ENCODE measurements at regions not wholly inside any gene's neighbourhood (a gene's known extent, or its start where the extent isn't known, plus 50 kb on each side); places are given as distances from the start of the nearest gene placed in this dataset.

DNA sequence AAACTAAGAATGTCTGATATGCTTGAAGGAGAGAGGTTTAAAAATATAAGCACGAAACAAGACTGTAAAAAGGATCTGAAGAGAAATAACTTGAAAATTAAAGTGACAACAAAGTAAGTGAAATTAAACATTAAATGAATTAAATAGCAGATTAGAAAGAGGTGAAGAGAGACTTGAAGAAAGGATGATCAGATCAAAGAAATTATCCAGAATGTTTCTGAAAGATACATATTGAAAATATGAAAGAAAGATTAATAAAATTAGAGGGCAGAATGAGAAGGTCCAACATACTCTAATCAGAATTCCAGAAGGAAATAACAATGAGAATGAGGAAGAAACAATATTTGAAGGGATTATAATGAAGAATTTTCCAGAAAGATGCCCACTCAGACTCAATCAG is 151.1 kb downstream of the FAM76B start:
- Mint-ChIP-seq H3K36me3 (ENCODE audit: low read depth) (peaks cover 4% of the 10 kb centered on the region), H3K4me1 (ENCODE audit: low read depth) (peaks cover 23% of the 10 kb centered on the region), H3K27me3 (no peaks in the 10 kb centered on the region), H3K4me3 (no peak overlapping the region), H3K27ac (no peak overlapping the region), H3K9me3 (peaks cover 4% of the 10 kb centered on the region)
- TF ChIP-seq, protein P1, sequence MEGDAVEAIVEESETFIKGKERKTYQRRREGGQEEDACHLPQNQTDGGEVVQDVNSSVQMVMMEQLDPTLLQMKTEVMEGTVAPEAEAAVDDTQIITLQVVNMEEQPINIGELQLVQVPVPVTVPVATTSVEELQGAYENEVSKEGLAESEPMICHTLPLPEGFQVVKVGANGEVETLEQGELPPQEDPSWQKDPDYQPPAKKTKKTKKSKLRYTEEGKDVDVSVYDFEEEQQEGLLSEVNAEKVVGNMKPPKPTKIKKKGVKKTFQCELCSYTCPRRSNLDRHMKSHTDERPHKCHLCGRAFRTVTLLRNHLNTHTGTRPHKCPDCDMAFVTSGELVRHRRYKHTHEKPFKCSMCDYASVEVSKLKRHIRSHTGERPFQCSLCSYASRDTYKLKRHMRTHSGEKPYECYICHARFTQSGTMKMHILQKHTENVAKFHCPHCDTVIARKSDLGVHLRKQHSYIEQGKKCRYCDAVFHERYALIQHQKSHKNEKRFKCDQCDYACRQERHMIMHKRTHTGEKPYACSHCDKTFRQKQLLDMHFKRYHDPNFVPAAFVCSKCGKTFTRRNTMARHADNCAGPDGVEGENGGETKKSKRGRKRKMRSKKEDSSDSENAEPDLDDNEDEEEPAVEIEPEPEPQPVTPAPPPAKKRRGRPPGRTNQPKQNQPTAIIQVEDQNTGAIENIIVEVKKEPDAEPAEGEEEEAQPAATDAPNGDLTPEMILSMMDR (IDR thresholded peaks at IDR 0.05) = no peak
- POLR2A ChIA-PET = no interaction called here
- intact Hi-C loops (cut with DNase I, micrococcal nuclease) = no loop called here
- ATAC-seq (ENCODE audit: poor library complexity) (no peak), DNase-seq (no peak)
- Histone ChIP-seq H3K9me3 (ENCODE audit: control insufficient read depth in 1 of 2, insufficient read depth in 1 of 2, low read length in 2 of 2) (no peaks in the 10 kb centered on the region), H3K4me3 (ENCODE audit: low read length) (no peak overlapping the region), H3K27ac (ENCODE audit: low read depth in 1 of 2, low read length in 2 of 2) (no peak overlapping the region), H3K36me3 (ENCODE audit: insufficient read depth, low read length) (no peaks in the 10 kb centered on the region), H3K4me1 (ENCODE audit: insufficient read depth, low read length) (peaks cover 5% of the 10 kb centered on the region), H3K27me3 (ENCODE audit: control insufficient read depth in 1 of 2, insufficient read depth in 2 of 2, low read length in 2 of 2) (no peaks in the 10 kb centered on the region)
- CTCF ChIA-PET = no interaction called here

DNA sequence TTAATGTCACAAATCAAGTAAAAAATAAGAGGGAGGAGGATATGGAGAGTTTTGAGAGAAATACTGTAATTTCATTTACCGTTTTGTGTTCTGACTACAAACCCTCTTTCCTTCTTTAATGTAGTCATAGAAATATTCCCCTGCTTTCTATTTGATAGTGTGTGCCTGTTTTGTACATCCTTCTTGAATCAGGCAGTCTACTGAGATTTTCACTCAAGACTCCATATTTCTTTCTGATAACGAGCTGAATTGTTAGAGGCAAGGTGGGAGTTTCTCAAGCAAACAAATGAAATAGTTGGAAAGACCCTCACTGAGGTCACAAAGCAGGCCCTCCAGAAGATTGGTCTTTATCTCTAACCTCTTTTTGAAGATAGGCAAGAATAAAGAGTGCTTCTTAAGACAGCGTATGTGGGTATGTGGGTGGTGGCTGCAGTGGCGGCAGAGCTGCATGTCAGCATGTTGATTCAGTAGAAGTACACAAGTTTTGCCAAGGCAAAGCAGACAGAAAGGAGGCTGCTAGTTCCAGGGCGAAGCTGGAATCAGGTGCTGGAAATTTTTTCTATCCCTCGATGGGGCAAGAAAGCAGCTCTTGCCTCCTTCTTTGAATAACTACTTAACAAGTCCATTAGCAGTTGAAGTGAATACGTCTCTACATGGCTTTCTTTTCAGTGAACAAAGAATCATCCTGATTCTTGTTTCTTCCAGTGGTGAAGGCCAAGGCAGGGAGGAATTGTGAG is 164.2 kb downstream of the FAM76B start:
- ChIA-PET CTCF (no interaction called here), POLR2A (interaction anchor here (0.9 to 1.1 kb wide), 2 partner anchors 63 to 74 kb away, joined by 3 read pairs; no protein-coding TSS in a partner anchor)
- Histone ChIP-seq H3K27ac (ENCODE audit: low read depth in 1 of 2, low read length in 2 of 2) (no peak overlapping the region), H3K27me3 (ENCODE audit: control insufficient read depth in 1 of 2, insufficient read depth in 2 of 2, low read length in 2 of 2) (no peaks in the 10 kb centered on the region), H3K9me3 (ENCODE audit: control insufficient read depth in 1 of 2, insufficient read depth in 1 of 2, low read length in 2 of 2) (no peaks in the 10 kb centered on the region), H3K36me3 (ENCODE audit: insufficient read depth, low read length) (no peaks in the 10 kb centered on the region), H3K4me3 (ENCODE audit: low read length) (no peak overlapping the region), H3K4me1 (ENCODE audit: insufficient read depth, low read length) (peaks cover 2% of the 10 kb centered on the region)
- H3K4me3 Mint-ChIP-seq = no peak overlapping the region
- H3K36me3 Mint-ChIP-seq (ENCODE audit: low read depth) = peaks cover 3% of the 10 kb centered on the region
- H3K9me3 Mint-ChIP-seq = peaks cover 2% of the 10 kb centered on the region
- intact Hi-C loops (cut with DNase I, micrococcal nuclease) = no loop called here
- peak in 3 of 14 experiments; percentile 2 to 20 (median 10) for DNase-seq
- ATAC-seq (ENCODE audit: poor library complexity) = no peak
- TF ChIP-seq, protein P1 (IDR thresholded peaks at IDR 0.05) = no peak
- no peaks in the 10 kb centered on the region for H3K27me3 Mint-ChIP-seq
- H3K27ac Mint-ChIP-seq = peak overlapping the region; percentile 67
- H3K4me1 Mint-ChIP-seq (ENCODE audit: low read depth) = peaks cover 9% of the 10 kb centered on the region

DNA sequence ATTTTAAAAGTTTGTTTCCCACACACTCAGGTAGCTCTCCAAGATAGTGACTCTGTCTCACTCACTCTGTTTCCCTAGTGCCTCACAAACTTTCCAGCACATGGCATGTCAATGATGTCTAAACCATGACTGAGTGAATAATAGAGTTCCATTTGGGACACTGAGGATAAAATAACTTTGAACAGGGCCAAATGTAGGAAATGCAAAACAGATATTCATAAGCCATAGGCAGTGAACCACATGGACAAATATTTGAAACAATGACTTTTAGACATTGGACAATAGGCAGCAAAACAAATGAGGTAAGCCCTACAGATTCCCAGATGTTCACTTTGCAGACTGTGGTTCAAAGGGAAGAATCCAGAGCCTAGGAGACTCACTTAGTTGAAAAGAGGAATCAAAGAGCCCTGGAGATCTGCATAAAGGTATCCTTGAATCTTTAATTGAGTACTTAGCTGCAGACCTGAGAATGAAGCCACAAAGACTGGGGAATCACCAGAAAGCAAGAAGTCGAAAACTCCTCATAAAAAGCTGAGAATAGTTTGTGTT is 173.3 kb downstream of the FAM76B start:
- Histone ChIP-seq H3K9me3 (ENCODE audit: control insufficient read depth in 1 of 2, insufficient read depth in 1 of 2, low read length in 2 of 2) (peaks cover 0 to 4% of the 10 kb centered on the region in 2 experiments), H3K4me3 (ENCODE audit: low read length) (no peak overlapping the region), H3K27ac (ENCODE audit: low read depth in 1 of 2, low read length in 2 of 2) (no peak overlapping the region), H3K27me3 (ENCODE audit: control insufficient read depth in 1 of 2, insufficient read depth in 2 of 2, low read length in 2 of 2) (no peaks in the 10 kb centered on the region), H3K4me1 (ENCODE audit: insufficient read depth, low read length) (no peaks in the 10 kb centered on the region), H3K36me3 (ENCODE audit: insufficient read depth, low read length) (no peaks in the 10 kb centered on the region)
- Mint-ChIP-seq H3K27me3 (no peaks in the 10 kb centered on the region), H3K27ac (no peak overlapping the region), H3K4me1 (ENCODE audit: low read depth) (no peaks in the 10 kb centered on the region), H3K36me3 (ENCODE audit: low read depth) (peaks cover 18% of the 10 kb centered on the region), H3K9me3 (peaks cover 10% of the 10 kb centered on the region), H3K4me3 (no peak overlapping the region)
- intact Hi-C loops (cut with DNase I, micrococcal nuclease) = loop anchor here in 1 of 2 experiments (5.0 kb wide), 1 partner anchor 61 kb away; no protein-coding TSS in a partner anchor
- ChIA-PET POLR2A (interaction anchor here (1.2 kb wide), 1 partner anchor 12 kb away, joined by 3 read pairs; no protein-coding TSS in a partner anchor), CTCF (no interaction called here)
- ATAC-seq (ENCODE audit: poor library complexity) (no peak), DNase-seq (no peak)
- TF ChIP-seq, protein P1 (IDR thresholded peaks at IDR 0.05) = no peak
